K562 (cell line): ENCODE measurements at regions not wholly inside any gene's neighbourhood (a gene's known extent, or its start where the extent isn't known, plus 50 kb on each side); places are given as distances from the start of the nearest gene placed in this dataset.
A peak's percentile ranks its signal among the peaks of the same experiment; 100 is the strongest.

Experiments used
- ATAC-seq: fragments of 200-7000 bp; cut with Tn5 transposase; 3 replicates; pipeline ENCODE4 v1.9.1; 2020; ENCODE audit warnings: moderate library complexity
- BruUV-seq: library from RNA; stranded (reverse); fragments of 400-500 nt; replicated peaks from 2 replicates; lab custom pipeline; 2021; lab: Mats Ljungman, UMichigan
- CTCF ChIA-PET: fragments of 300-600 bp; formaldehyde crosslinking; extraction: SDS; loops from one replicate; lab custom pipeline; 2021; ENCODE audit warnings: low intra/inter-chr PET ratio; lab: Yijun Ruan, JAX
- POLR2A ChIA-PET: fragments of 300-600, 350-650 bp; sonication (Branson Sonifier 250); formaldehyde crosslinking; extraction: SDS; loops from one replicate; lab custom pipeline; 2021; ENCODE audit warnings: antibody characterized with exemption, inconsistent platforms; lab: Yijun Ruan, JAX
- DNase-seq, 4 experiments: peaks; one replicate each; pipeline versions ENCODE4 v3.0.0 to v3.0.0-alpha.2; 2011 to 2018; ENCODE audit warnings: low spot score in 3 of 4, mixed read lengths in 3 of 4; ENCODE audit errors: extremely low read depth in 1 of 4
- FAIRE-seq: peaks from 2 replicates; lab custom pipeline; 2011; peaks lifted over from hg19 to GRCh38; lab: Jason Lieb, UNC
- H2AFZ ChIP-seq: 2 replicates; pipeline ENCODE4 v1.6.0; 2011; ENCODE audit warnings: low read depth, low read length, control low read depth, inconsistent platforms
- H3K27ac ChIP-seq: fragments of 200-600 bp; 3 replicates; pipeline ENCODE4 v1.8.0; 2011; ENCODE audit warnings: low read depth, mild to moderate bottlenecking, control low read depth, inconsistent platforms, low read length, moderate library complexity, mixed read lengths; ENCODE audit errors: extremely low read depth
- H3K27me3 ChIP-seq, 2 experiments: fragments of 300-600 bp in 1 of 2; 2 replicates in 1 of 2; 3 replicates in 1 of 2; pipeline versions ENCODE4 v1.6.0 to v1.8.0; 2011; ENCODE audit warnings: inconsistent platforms in 2 of 2, low read length in 2 of 2, mild to moderate bottlenecking in 1 of 2, mixed read lengths in 1 of 2, moderate library complexity in 1 of 2; ENCODE audit not compliant: control insufficient read depth in 2 of 2, insufficient read depth in 2 of 2
- H3K36me3 ChIP-seq: fragments of 300-600 bp; 3 replicates; pipeline ENCODE4 v1.8.0; 2011; ENCODE audit warnings: mild to moderate bottlenecking, low read length, inconsistent platforms; ENCODE audit not compliant: control insufficient read depth, insufficient read depth
- H3K4me1 ChIP-seq, 2 experiments: fragments of 200-600 bp in 1 of 2; replicated peaks in 1 of 2; 2 replicates in 1 of 2; 3 replicates in 1 of 2; pipeline versions ENCODE4 v1.5.1 to v1.8.0; 2011; ENCODE audit warnings: inconsistent platforms in 2 of 2, low read length in 2 of 2, mild to moderate bottlenecking in 1 of 2, mixed read lengths in 1 of 2, moderate library complexity in 1 of 2; ENCODE audit not compliant: control insufficient read depth in 2 of 2, insufficient read depth in 2 of 2
- H3K4me2 ChIP-seq: 2 replicates; pipeline ENCODE4 v1.6.1; 2011; ENCODE audit warnings: low read length, control low read depth, inconsistent platforms, mixed read lengths; ENCODE audit not compliant: insufficient read depth
- H3K4me3 ChIP-seq: fragments of 200-600 bp; sonication (generic), shearing (Covaris generic); 2 replicates; pipeline ENCODE4 v1.5.1; 2016; ENCODE audit warnings: control low read depth, inconsistent platforms
- H3K79me2 ChIP-seq: fragments of 200-600 bp; 3 replicates; pipeline ENCODE4 v1.8.0; 2011; ENCODE audit warnings: low read length, inconsistent platforms; ENCODE audit not compliant: control insufficient read depth, insufficient read depth
- H3K9ac ChIP-seq, 2 experiments: 2 replicates each; pipeline versions ENCODE4 v1.6.0 to v1.6.1; 2011; ENCODE audit warnings: low read depth in 2 of 2, low read length in 2 of 2, control low read depth in 1 of 2, inconsistent platforms in 1 of 2, mild to moderate bottlenecking in 1 of 2, mixed read lengths in 1 of 2; ENCODE audit not compliant: insufficient read depth in 1 of 2
- H3K9me1 ChIP-seq: one replicate; pipeline ENCODE4 v1.6.0; 2011; ENCODE audit warnings: inconsistent platforms, mild to moderate bottlenecking, low read length, moderate library complexity; ENCODE audit not compliant: control insufficient read depth, insufficient read depth
- H3K9me3 ChIP-seq: replicated peaks from 2 replicates; pipeline ENCODE4 v1.5.1; 2011; ENCODE audit warnings: low read depth, low read length, inconsistent platforms; ENCODE audit not compliant: control insufficient read depth, insufficient read depth
- H4K20me1 ChIP-seq: replicated peaks from 2 replicates; pipeline ENCODE4 v1.6.1; 2011; ENCODE audit warnings: low read length, inconsistent platforms, mixed read lengths; ENCODE audit not compliant: control insufficient read depth, insufficient read depth
- FOSL1 ChIP-seq: fragments of 200-800 bp; sonication (Bioruptor generic); conservative IDR thresholded peaks from 2 replicates; pipeline ENCODE4 v1.6.1; 2016; ENCODE audit warnings: missing genetic modification characterization, missing compliant biosample characterization
- SMAD4 ChIP-seq: fragments of 250-450 bp; sonication (Bioruptor Pico); conservative IDR thresholded peaks from 2 replicates; pipeline ENCODE4 v1.8.0; 2021; ENCODE audit warnings: inconsistent platforms, mild to moderate bottlenecking, moderate library complexity
- VEZF1 ChIP-seq: fragments of 200-800 bp; sonication (Bioruptor generic); IDR thresholded peaks from 2 replicates; pipeline ENCODE4 v1.6.1; 2017; ENCODE audit warnings: missing genetic modification characterization, missing compliant biosample characterization
- ZNF133 ChIP-seq: fragments of 250-450 bp; sonication (Bioruptor Pico); IDR thresholded peaks from 2 replicates; pipeline ENCODE4 v1.4.0; 2020; ENCODE audit warnings: mild to moderate bottlenecking
- WGBS: fragments of 100-300 bp; shearing (Covaris generic); methylation state at CpG from one replicate; pipeline ENCODE4 v1.1.6; 2016; ENCODE audit warnings: low coverage, mixed read lengths; ENCODE audit not compliant: insufficient coverage; ENCODE audit errors: missing lambda C conversion rate; 5-methylcytosine and 5-hydroxymethylcytosine counted together
- in situ Hi-C: fragments of 300-500 bp; cut with MboI; formaldehyde crosslinking; loops from 4 replicates; pipeline ENCODE4 v1.15.0; 2018; ENCODE audit warnings: inconsistent platforms, mixed read lengths
- intact Hi-C: fragments of 100-400 bp; cut with micrococcal nuclease; formaldehyde crosslinking; loops from 2 replicates; pipeline ENCODE4 v1.14.2; 2022
- TF ChIP-seq, protein P1 (sequence below): sonication (generic); formaldehyde crosslinking; IDR thresholded peaks from 2 replicates; pipeline ENCODE4 v1.4.0; 2020; ENCODE audit warnings: mild to moderate bottlenecking, missing genetic modification reagents
- TF ChIP-seq, protein P2 (sequence below), 2 experiments: fragments of 250-450 bp in 1 of 2; fragments of 450-650 bp in 1 of 2; sonication (Bioruptor Pico) in 1 of 2; IDR thresholded peaks; 2 replicates each; pipeline versions ENCODE4 v1.6.1 to v1.8.0; 2016 to 2021; ENCODE audit warnings: mild to moderate bottlenecking in 2 of 2, moderate library complexity in 2 of 2, missing compliant biosample characterization in 1 of 2, missing genetic modification characterization in 1 of 2

- intact Hi-C loops (loop anchor here (10.0 kb wide), 1 partner anchor 346 kb away; no protein-coding TSS in a partner anchor), in situ Hi-C loops (no loop called here)
- FAIRE-seq (no peak), ATAC-seq (no peak), DNase-seq (no peak)
- Histone ChIP-seq H3K27me3 (no peaks in the 10 kb centered on the region), H3K4me2 (no peak overlapping the region; the same call in 1 of the 2 replicates), H3K79me2 (no peaks in the 10 kb centered on the region), H3K27ac (no peak overlapping the region), H3K9ac (no peak overlapping the region), H3K36me3 (no peaks in the 10 kb centered on the region), H3K4me1 (peaks cover 4 to 53% of the 10 kb centered on the region in 2 experiments; a peak in 4 of 5 replicates), H4K20me1 (no peaks in the 10 kb centered on the region), H3K9me3 (peaks cover 12% of the 10 kb centered on the region), H2AFZ (no peak overlapping the region), H3K4me3 (no peak overlapping the region), H3K9me1 (no peaks in the 10 kb centered on the region)
- no TSS peak for BruUV-seq
- CTCF ChIA-PET, result no interaction called here
- POLR2A ChIA-PET, result interaction anchor here (0.5 to 0.7 kb wide), 3 partner anchors 47 to 683 kb away, joined by 3 read pairs; no protein-coding TSS in a partner anchor
- WGBS, result 58% methylated on average over 2 of the region's 2 CpGs
- TF ChIP-seq, protein P1, sequence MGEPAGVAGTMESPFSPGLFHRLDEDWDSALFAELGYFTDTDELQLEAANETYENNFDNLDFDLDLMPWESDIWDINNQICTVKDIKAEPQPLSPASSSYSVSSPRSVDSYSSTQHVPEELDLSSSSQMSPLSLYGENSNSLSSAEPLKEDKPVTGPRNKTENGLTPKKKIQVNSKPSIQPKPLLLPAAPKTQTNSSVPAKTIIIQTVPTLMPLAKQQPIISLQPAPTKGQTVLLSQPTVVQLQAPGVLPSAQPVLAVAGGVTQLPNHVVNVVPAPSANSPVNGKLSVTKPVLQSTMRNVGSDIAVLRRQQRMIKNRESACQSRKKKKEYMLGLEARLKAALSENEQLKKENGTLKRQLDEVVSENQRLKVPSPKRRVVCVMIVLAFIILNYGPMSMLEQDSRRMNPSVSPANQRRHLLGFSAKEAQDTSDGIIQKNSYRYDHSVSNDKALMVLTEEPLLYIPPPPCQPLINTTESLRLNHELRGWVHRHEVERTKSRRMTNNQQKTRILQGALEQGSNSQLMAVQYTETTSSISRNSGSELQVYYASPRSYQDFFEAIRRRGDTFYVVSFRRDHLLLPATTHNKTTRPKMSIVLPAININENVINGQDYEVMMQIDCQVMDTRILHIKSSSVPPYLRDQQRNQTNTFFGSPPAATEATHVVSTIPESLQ (CRISPR knock-in tag), result no peak
- TF ChIP-seq VEZF1 (CRISPR knock-in tag), result no peak
- TF ChIP-seq FOSL1 (tag), result 0 out of 2 replicates have a peak, but pooled peaks have one; percentile 17
- TF ChIP-seq, protein P2, sequence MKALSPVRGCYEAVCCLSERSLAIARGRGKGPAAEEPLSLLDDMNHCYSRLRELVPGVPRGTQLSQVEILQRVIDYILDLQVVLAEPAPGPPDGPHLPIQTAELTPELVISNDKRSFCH (CRISPR knock-in tag; IDR thresholded peaks at IDR 0.05), result no peak
- TF ChIP-seq, protein P2 (tag; IDR thresholded peaks at IDR 0.05), result peak; percentile 66; the same call in 1 of the 2 replicates
- 0 out of 2 replicates have a peak, but pooled peaks have one; percentile 53 for TF ChIP-seq ZNF133 (CRISPR knock-in tag)
- 0 out of 2 replicates have a peak, but pooled peaks have one; percentile 13 for TF ChIP-seq SMAD4 (CRISPR knock-in tag)
Measured at GRCh38 chr6:14738497-14738896, 507.4 kb upstream of the JARID2 start.
